Activated T-cell treated with anti-CD3 and anti-CD28 coated beads, Interleukin-2, amount 50 U/mL, for 1 hour (primary cell): ENCODE measurements at regions not wholly inside any gene's neighbourhood (a gene's known extent, or its start where the extent isn't known, plus 50 kb on each side); places are given as distances from the start of the nearest gene placed in this dataset.

ENCODE experiments used
- DNase-seq: peaks from one replicate; pipeline ENCODE4 v3.0.0-alpha.2; 2020

- no peak for DNase-seq
Observed at GRCh38 chr9:36764364-36765076, 191.8 kb downstream of the MELK start.

GRCh38 chr9:36765077-36765390, 192.3 kb downstream of the MELK start:
- no peak for DNase-seq

- DNase-seq, result peak; percentile 90
Observed at GRCh38 chr9:36765468-36766341, 193.0 kb downstream of the MELK start.

- DNase-seq, result no peak
Observed at GRCh38 chr9:36768677-36769076, 196.0 kb downstream of the MELK start.

- no peak for DNase-seq
Observed at GRCh38 chr9:36770025-36770424, 197.3 kb downstream of the MELK start.

- DNase-seq, result no peak
Observed at GRCh38 chr9:36772449-36773403, 200.0 kb downstream of the MELK start.

- no peak for DNase-seq
Observed at GRCh38 chr9:36778682-36779081, 206.0 kb downstream of the MELK start.

- no peak for DNase-seq
Observed at GRCh38 chr9:36779582-36779981, 206.9 kb downstream of the MELK start.

GRCh38 chr9:36780186-36780585, 207.5 kb downstream of the MELK start:
- DNase-seq, result no peak

- DNase-seq, result no peak
Observed at GRCh38 chr9:36781533-36781932, 208.8 kb downstream of the MELK start.
